Activated CD4-positive, alpha-beta T cell treated with anti-CD3 and anti-CD28 coated beads for 24 hours (primary cell): ENCODE measurements at regions not wholly inside any gene's neighbourhood (a gene's known extent, or its start where the extent isn't known, plus 50 kb on each side); places are given as distances from the start of the nearest gene placed in this dataset.

Experiments used
- DNase-seq, 2 donors: peaks; one replicate each; pipeline ENCODE4 v3.0.0-alpha.2; 2020; ENCODE audit warnings: low read depth in 2 of 2

DNA sequence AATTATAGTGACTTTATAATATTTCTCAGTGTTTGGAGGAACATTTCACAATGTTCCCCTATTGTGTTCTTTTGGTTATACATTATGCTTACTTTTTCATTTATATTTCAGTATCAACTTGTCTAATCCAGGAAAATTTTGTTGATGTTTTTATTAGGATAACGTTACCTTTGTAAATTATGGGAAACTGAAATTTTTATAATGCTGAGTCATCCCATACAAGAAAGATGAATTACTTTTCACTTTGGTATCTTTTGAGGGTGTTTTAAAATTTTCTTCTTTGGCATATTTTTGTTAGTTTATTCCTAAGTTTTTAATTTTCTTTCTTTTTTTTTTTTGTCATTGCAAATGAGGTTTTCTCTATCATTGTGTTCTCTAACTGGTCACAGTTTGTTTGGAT lies 542.7 kb downstream of the SLC16A7 start:
- DNase-seq: no peak

DNA sequence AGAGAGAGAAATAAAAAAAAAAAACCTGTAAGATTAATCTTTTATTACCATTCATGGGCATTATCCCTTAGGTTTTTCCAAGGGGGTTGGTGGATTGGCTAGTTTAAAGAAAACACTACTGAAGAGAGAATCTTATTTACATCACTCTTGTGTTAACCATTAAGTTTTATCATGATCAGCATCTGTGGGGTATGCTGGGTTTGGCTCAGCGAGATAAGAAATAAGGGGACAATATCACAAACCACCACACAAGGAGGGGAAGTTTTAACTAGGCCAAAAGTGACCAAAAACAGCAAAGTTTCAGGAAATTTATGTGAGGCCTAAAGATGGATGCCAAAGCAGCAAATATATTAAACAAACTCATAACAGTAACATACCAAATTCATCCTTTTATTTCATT lies 548.6 kb downstream of the SLC16A7 start:
- DNase-seq: no peak

DNA sequence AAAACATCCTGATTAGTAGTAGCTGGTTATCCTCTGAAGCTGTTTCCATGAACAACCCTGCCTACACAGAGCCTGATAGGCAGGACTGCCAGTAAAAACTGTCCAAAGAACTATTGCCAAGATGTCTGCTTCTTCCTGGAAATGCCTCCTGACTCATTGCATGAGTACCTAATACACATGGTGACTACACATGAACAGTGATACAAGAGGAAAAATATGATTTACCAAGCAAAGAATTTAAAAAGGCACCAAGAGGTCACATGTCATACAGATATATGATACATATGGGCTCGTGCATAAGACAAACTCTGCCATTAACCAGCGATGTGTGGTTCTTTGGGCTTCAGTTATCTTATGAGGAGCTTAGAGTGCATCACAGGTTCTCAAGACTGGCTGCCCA lies 552.3 kb downstream of the SLC16A7 start:
- DNase-seq: no peak

DNA sequence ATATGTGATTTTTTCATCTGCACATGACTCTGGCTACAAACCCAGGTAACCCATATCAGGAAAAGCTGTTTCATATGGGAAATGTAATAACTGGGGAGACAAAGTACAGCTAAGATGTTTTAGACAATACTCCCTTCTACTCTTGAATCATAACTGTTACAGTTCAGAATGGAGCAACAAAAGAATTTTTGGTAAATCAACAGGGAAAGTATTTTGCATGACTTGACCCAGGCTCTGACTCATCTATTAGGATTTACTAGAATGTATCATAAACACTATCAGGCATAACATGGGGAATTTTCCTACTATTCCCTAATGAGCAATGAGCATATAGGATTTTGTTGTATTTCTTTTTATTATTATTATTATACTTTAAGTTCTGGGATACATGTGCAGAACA lies 553.0 kb downstream of the SLC16A7 start:
- no peak for DNase-seq

DNA sequence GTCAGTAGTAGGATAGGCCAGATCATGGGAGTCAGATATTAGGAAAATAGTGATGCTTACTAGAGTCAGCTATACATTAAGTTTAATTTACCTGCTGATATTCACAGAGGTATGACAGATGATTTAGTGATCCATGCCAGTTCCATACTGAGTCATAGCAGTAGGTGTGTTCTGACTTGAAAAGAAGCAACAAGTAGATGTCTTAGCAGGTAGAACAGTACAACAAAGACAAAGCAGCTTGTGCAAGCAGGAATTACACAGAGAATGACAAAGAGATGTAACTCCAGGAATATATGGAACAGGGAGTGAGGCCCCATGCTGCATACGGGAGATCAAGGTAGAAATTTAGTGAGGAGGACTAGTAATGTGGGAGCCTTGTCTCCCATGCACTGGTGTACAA lies 556.9 kb downstream of the SLC16A7 start:
- DNase-seq: no peak

DNA sequence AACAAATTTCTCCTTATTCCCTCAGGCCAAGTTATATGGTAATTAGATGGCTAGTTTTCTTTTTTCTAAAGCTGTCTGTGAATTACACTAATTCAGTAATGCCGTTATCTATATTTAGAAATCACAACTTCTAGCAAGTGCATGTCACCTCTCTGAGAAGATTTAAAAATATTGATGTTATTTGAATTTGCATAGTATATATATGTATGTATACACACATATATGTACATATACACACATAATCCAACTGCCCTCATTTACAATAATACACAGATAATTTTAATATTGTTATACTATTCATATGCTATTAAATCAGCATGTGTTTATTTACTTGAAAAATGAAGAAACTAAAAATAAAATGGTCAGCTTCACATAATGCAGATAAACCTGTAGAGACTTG lies 563.9 kb downstream of the SLC16A7 start:
- no peak for DNase-seq

DNA sequence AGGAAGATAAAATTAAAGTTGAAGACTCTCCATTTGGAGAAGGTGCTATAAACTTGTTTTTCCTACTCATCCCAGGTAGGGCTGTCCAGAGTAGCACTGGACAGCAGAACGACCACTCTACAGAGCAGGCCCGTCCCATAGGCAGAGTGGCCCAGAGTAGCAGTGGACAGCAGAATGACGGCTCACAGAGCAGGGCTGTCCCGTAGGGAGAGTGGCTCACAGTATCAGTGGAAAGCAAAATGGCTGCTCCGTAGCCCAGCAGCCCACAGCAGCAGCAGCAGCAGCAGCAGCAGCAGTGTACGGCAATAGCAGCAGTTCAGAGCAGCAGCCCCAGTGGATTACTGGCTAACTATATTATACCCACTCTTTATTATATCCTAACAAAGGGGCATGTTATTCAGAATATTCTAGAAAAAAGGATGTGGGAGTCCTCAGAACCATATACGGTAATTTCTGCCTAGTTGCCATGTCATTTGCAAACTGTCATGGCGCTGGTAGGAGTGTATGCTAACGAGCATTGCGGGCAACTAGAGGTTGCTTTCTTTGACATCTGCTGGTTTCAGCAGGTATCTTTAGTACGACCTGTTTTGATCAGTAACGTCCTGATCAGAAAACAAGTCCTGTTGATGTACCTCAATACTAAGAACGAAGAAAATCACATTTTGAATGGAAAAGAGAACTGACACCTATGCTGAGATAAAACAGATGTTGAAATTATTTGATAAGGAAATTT lies 567.3 kb downstream of the SLC16A7 start:
- no peak for DNase-seq

DNA sequence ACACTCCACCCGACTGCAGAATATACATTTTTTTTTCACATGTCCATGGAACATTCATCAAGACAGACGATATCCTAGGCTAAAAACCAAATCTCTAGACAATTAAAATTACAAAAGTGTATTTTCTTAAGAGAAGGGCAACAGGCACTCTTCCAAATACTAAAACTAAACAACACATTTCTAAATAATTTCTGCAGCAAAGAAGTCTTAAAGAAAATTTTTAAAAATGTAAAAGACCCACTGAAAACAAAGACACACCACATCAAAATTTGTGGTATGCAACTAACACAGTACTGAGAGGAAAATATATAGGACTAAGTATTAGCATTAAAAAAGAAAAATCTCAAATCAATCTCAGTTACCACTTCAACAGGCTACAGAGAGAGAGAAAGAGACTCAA lies 570.0 kb downstream of the SLC16A7 start:
- DNase-seq: no peak

DNA sequence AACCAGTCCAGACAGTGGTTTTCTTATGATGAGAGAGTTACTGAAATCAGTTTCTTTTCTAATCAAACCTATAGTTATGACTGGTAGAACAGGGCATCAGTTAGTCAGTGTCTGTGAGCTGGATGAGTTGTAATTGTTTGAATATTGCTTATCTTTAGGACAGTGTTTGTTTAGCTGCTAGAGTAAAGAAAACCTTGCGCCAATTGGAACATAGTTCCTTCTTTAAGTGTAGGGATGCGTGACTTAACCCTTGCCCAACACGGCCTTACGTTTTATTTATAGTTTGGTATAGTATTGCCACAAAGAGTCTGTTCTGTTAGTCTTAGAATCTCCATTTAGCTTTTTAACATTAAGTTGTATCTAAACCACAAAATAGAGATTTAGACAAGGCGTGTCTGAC lies 572.6 kb downstream of the SLC16A7 start:
- no peak for DNase-seq

DNA sequence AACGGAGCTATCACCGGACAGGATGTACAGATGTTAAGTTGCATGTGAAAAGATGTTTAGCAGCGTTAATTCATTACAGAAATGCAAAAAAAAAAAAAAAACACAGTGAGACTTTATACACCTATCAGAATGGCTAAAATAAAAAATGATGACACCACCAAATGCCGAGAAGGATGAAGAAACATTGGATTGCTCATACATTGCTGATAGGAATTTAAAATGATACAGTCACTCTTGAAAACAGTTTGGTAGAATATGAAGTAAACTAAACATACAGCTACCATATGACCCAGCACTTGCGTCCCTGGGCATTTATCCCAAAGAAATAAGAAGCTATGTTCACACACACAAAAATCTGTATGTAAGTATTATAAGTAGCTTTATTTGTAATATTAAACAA lies 574.1 kb downstream of the SLC16A7 start:
- DNase-seq: no peak

DNA sequence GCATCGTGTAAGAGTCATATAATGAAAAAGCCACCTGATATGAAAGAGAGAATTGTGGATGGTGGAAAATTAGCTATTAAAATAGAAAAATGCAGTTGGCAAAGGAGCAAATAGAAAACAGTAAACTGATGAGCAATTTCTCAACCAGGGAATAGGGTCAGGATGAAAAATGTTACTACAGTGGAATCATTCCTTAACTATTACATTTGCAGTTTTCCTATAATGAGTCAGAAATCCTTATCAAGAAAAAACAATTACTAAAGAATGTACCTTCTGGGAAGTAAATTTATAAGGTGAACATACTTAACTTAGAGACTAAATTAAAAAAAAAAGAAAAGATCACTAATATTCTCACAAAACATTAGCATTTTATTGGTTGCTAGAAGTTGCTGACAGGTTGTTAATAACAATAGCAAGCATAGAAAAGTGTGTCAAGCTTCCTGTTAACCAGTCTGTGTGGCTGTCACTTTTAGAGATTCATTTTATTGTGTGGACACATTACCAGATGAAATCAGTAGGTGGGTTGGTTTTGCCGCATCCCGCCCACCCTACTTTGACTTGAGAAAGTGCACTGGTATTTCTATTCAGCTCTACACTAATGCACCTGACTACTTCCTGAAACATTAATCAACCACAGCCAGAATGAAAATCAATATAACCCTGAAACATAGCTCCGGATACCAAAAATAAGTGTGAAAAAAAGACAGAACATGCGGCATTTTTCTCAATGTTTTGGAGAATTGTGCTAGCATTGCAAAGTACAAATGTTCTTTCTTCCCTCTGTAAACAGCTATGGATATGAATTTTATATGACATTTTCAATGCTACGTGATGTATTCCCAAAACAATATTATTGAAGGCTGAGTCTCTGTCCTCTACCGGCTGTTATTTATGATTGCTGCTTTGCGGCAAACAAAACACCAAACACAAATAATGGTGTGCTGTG lies 576.7 kb downstream of the SLC16A7 start:
- no peak for DNase-seq

DNA sequence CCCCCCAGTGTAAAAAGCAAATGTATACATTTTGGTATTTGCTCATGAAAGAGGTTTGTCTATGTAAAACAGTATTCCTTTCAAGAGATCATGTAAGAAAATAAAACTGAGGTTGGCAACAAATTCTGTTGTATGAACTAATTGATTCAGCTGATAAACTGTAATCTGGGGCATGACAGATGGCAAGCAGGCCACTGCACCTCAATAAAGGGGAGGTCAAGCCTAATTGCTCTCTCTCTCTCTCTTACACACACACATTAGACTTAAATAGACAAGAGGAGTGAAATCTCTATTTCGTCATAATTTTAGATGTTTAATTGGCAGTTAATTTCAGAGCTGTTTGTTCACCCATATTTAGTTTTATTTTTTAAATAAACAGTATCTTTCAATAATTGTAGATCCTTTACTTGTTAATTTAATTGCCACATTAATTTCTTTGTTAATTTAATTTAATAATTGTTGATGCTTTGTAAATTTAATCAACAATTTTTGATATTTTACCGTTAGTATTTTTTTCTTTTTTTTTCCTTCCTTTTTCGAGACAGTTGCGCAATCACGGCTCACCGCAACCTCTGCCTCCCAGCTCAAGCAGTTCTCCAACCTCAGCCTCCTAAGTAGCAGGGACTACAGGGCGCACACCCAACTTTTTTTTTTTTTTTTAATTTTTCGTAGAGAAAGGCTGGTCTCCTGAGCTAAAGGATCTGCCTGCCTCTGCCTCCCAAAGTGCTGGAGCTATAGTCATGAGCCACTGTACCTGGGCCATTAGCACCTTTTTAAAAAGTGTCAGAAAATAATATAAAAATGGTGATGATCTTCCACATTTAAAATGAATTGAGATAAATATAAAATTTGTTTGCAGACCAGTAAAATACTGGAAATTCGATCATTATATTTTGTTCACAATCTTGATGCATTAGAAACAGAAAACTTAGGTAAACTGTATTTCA lies 577.7 kb downstream of the SLC16A7 start:
- DNase-seq: no peak

DNA sequence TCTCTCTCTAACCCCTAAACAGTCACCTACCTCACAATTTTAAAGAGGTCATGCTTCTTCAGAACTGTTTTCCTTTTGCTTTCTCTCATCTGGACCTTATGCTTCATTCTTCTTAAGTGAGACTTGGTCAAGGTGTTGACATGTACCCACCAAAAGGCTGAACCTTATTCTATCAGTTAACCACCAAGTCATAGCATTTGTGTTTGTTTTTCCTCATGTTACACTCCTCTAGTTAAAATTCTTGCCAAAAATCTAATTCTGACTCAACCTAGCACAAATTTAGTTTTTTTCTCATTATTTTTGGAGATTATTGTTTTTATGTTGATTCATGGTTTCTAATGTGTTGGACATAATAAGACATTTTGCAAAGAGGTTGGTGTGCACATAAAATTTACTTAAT lies 578.6 kb downstream of the SLC16A7 start:
- no peak for DNase-seq

DNA sequence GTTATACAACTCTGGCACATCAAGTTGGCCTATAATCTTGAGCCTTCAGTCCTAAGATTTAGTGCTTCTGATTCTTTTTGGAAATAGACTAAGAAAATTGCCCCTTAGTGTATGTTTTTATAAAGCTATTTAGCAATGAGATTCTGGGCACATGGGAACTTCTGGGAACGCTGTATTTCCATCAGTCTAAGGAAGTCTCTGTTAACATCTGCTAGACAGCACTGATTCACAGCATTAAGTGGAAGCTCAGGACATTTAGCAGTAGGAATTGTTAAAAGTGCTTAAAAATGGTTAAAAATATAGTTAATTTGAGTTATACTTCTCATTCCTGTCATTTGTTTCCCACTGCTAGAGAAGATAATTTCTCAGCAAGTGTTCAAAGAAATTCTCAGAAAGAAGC lies 579.1 kb downstream of the SLC16A7 start:
- no peak for DNase-seq

DNA sequence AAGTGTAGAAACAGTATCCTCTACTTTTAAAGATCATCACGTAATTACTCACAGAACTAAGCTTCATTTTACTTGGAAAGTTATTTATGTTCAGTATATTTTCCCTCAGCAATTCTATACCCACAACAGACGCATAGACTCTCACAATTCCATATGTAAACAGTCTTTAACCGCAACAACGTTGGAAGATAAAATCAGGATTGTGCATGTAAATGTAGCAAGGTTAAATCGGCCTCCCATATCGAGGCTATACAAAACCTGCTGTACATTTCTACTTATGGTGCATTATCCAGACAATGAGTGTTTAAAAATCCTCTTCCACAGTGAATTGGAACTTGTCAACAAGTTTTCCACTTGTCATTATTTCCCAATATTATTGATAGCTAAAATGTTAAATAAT lies 581.1 kb downstream of the SLC16A7 start:
- DNase-seq: no peak

DNA sequence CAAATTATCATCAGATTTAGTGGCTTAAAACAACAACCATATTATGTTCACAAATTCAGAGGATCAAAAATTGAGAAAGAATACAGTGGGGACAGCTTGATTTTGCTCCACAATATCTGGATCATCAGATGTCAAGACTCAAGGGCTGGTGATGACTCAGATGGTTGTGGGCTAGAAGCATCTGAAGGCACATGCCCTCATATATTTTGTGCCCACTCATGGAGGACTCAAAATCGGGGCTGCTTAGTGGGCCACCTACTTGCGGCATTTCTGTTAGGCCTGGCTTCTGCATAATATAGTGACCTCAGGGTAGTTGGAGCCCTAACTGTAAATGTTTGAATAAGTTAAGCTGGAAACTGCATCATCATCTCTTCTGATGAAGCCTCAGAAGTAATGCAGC lies 584.5 kb downstream of the SLC16A7 start:
- DNase-seq: no peak

DNA sequence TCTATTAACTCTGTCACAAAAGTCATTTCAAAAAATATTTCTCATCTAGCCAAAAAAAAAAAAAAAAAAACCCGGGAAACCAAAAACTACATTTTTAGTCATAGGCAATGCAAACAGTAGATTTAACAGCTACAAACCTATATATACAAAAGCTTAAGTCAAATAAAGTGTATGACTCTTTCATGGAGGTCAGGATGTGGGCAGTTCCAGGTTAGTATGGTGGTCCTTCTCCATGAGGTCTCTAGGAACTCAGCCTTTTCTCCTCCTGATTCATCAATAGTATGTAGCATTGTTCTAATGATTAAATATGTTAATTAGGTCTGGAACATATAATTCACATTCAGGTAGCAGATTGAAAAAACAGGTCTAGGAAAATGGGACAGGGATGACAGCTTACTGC lies 586.5 kb downstream of the SLC16A7 start:
- DNase-seq: no peak

DNA sequence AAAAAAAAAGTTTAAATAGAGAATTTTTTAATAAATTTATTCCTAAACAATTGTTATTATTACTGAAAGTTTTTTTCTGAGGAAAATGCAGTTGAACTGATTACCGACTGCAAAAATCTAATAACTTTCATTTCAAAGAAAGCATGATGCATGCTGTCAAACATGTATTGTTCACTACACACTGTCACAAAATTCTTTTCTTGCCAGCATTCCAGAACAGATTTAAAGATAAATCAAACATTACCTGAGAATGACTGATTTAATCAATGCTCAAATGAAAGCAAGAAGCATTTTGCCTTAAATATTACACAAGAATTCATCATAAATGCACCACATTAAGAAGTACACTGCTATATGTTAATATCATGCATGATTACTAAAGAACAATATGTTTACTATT lies 588.3 kb downstream of the SLC16A7 start:
- DNase-seq: no peak

DNA sequence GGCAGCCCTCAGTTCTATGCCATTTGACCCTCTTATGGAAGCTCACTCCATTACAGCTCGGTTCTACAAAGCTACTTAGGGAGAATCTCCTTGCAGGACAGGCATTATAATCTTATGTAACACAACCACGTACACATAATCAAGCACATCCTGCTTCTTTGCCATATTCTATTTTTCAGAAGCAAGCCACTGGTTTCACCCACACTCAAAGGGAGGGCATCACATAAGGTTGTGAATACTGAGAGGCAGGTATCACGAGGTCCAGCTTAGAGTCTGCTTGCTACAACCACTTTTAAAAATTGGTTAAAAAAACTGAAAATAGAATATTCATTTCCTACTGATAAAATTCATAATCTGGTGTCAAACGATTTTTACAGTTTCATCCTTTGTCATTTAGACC lies 589.2 kb downstream of the SLC16A7 start:
- no peak for DNase-seq

DNA sequence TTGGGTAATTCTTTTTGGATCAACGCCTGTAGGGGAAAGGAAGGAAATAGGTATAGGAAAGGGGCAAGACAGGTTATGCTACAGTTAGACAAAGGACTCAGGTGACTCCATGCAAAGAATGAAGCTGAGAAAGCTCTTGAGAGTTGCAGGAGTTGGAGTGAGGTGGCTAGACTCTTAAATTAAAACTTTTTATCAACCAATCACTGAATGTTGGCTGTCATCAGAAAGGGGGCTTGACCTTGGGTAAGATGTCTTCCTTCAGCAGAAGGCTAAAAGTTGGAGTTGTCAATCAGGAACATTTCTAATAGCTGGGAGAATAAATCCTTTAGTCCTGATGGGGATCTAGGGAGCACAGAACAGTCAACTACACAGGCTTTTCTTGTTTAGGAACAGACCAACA lies 595.4 kb downstream of the SLC16A7 start:
- no peak for DNase-seq

DNA sequence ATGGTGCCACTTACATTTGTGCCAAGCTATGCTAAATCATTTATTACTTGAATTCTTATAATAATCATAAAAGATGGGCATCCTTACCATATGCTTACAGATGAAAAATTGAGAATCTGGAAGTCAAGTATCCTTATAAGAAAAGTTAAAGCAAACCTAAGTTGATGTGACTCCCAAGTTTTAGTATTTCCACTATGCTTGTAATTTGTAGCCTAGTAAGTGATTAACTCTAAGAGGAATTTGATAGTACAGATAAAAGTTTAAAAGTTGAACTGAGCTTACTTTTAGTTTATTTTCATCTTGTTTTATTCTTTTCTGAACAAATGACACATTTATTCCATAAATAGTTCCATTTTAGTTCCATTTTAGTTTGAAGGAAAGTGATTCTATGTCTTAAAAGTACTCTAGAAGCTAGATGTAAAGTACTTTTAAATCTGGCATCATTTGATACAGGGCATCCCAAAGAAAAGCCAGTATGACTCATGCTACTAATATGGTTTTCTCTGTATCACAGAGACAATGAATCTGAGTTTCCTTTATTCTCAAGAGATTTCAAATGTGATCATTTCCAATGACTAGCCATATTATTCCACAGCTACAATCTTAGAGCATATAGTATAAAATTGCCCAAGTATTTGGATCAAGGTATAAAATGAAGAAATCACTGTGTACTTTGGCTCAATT lies 596.0 kb downstream of the SLC16A7 start:
- no peak for DNase-seq

DNA sequence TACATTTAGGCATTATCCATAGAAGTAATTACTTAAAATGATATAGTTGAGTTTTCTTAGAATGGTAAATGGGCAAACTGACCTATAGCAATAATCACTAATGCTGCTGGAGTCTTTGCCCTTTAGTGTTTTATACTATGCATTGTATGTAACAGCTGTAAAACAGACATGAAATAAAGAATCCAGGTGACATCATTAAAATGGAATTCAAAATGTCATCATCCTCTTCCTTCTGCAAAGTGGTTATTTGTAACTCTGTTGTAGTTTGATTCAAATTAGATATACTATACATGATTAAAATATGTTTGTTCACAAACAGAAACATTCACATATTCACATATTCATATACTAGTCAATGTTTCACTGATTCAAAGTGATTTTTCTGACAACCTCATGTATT lies 598.8 kb downstream of the SLC16A7 start:
- DNase-seq: no peak
